A673 (cell line): ENCODE measurements at regions not wholly inside any gene's neighbourhood (a gene's known extent, or its start where the extent isn't known, plus 50 kb on each side); places are given as distances from the start of the nearest gene placed in this dataset.

Experiments used
- CTCF ChIP-seq: fragments of 300-800, 200-600 bp; sonication (generic); conservative IDR thresholded peaks from 2 replicates; pipeline ENCODE4 v1.5.1; 2017; ENCODE audit warnings: low read depth, mild to moderate bottlenecking, antibody characterized with exemption, low read length, moderate library complexity, mixed read lengths
- EZH2 ChIP-seq: fragments of 200-600 bp; sonication (generic); IDR thresholded peaks from 2 replicates; pipeline ENCODE4 v1.6.1; 2017; ENCODE audit warnings: borderline replicate concordance, low read depth, mild to moderate bottlenecking, mixed read lengths, antibody characterized with exemption, low read length; ENCODE audit not compliant: poor library complexity, severe bottlenecking

GRCh38 chr6:33914645-33915044 lies 110.8 kb upstream of the MLN start:
- TF ChIP-seq CTCF (no peak), EZH2 (no peak)
